ENCODE measurements at regions not wholly inside any gene's neighbourhood (a gene's known extent, or its start where the extent isn't known, plus 50 kb on each side); places are given as distances from the start of the nearest gene placed in this dataset.

DNA sequence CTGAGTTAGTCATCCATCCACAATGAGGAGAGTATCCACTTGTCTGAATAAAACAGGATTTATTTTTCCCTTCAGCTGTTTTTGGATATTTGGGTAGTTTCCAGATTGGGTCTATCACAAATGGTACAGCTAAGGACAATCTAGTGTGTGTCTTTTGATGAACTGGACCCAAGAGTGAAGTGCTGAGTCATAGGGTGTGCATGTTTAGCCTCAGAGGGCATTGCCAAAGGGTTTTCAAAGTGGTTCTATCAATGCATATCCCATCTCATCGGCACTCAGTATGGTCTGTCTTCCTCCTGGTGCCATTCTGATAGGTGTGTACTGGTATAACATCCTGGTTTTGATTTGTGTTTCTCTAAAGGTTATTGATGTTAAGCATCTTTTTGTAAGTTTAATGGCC lies 62.3 kb downstream of the GSX1 start:
- H3K9me3 Mint-ChIP-seq, result no peaks in the 10 kb centered on the region
- peaks cover 14 to 33% of the 10 kb centered on the region in 2 experiments for H3K4me1 Mint-ChIP-seq
- Histone ChIP-seq H3K9ac (ENCODE audit: extremely low read depth, insufficient read length, low read length) (no peak overlapping the region), H3K9me3 (ENCODE audit: control insufficient read depth, low read depth, low read length) (no peaks in the 10 kb centered on the region), H3K18ac (ENCODE audit: insufficient read length, low read depth, low read length) (no peak overlapping the region), H3K23ac (ENCODE audit: insufficient read length, low read depth, low read length) (no peak overlapping the region), H4K8ac (replicated peaks; ENCODE audit: insufficient read length, low read depth, low read length) (no peak overlapping the region), H2BK120ac (ENCODE audit: low read depth, low read length, poor library complexity, severe bottlenecking) (no peak overlapping the region), H3K23me2 (ENCODE audit: insufficient read length, low read depth, low read length, poor library complexity, severe bottlenecking) (no peaks in the 10 kb centered on the region), H3K4me1 (ENCODE audit: insufficient read depth, low read length) (no peaks in the 10 kb centered on the region), H2BK12ac (ENCODE audit: insufficient read length, low read depth, low read length) (no peak overlapping the region), H2BK20ac (ENCODE audit: low read depth, low read length, poor library complexity, severe bottlenecking) (no peak overlapping the region), H2AK5ac (ENCODE audit: insufficient read length, low read length) (no peak overlapping the region), H2BK15ac (ENCODE audit: low read depth, low read length) (no peak overlapping the region), H3K27ac (ENCODE audit: insufficient read length, low read depth, low read length) (no peak overlapping the region), H3K27me3 (ENCODE audit: insufficient read depth, low read length) (no peaks in the 10 kb centered on the region), H4K5ac (ENCODE audit: insufficient read length, low read depth, low read length) (no peak overlapping the region), H3T11ph (ENCODE audit: low read length) (no peak overlapping the region), H2BK5ac (ENCODE audit: insufficient read length, low read length) (no peak overlapping the region), H3K4me2 (ENCODE audit: insufficient read depth, insufficient read length, low read length) (no peak overlapping the region), H3K14ac (ENCODE audit: insufficient read depth, low read length) (no peak overlapping the region), H2AFZ (ENCODE audit: low read length) (no peak overlapping the region), H3K79me1 (ENCODE audit: insufficient read depth, low read depth, low read length, poor library complexity, severe bottlenecking) (no peaks in the 10 kb centered on the region), H4K20me1 (ENCODE audit: control insufficient read depth, insufficient read depth, insufficient read length) (no peaks in the 10 kb centered on the region), H4K91ac (ENCODE audit: insufficient read length, low read depth, low read length) (no peak overlapping the region), H3K79me2 (ENCODE audit: insufficient read depth, low read length) (no peaks in the 10 kb centered on the region), H3K56ac (ENCODE audit: insufficient read length, low read depth, low read length) (no peak overlapping the region), H3K4ac (ENCODE audit: low read depth, low read length) (no peak overlapping the region)
- WGBS (ENCODE audit: extremely low coverage, insufficient read length, low lambda C conversion rate), result no CpG with 5 or more reads among the region's 1 CpG
- peaks cover 69% of the 10 kb centered on the region for H3K27me3 Mint-ChIP-seq (ENCODE audit: low read depth)
- DNase-seq, result no peak
- no peak overlapping the region for H3K4me3 Mint-ChIP-seq
- no peak for TF ChIP-seq CTCF (conservative IDR thresholded peaks at IDR 0.05)
- H3K36me3 Mint-ChIP-seq (ENCODE audit: insufficient read depth in 1 of 3, low read depth in 3 of 3), result no peaks in the 10 kb centered on the region
- H3K27ac Mint-ChIP-seq, result no peak overlapping the region

Data from H9 (cell line).